ENCODE measurements at regions not wholly inside any gene's neighbourhood (a gene's known extent, or its start where the extent isn't known, plus 50 kb on each side); places are given as distances from the start of the nearest gene placed in this dataset.
A peak's percentile ranks its signal among the peaks of the same experiment; 100 is the strongest.

DNA sequence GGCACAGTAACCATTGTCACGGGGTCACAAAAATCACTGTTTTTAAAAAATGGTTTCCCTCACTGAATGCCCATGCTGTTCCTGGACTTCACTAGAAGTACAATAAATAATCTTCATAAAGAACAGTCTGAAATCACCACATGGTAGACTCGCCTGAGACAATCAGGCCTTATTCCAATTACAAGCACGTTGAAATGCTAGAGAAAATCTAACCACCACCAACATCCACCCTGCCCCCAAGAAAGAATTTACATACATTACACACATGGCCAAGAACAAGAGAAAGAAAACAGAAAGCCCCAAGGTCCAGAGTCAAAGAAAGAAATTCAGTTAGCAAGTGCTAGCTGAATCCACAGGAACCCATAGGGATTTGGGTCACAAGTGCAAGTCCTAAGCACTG is 107.0 kb upstream of the ERG start:
- Histone ChIP-seq H3K9ac (ENCODE audit: low read depth, low read length, poor library complexity) (no peak overlapping the region), H3K18ac (ENCODE audit: low read length) (no peak overlapping the region), H3K27ac (replicated peaks; ENCODE audit: low read length) (no peak overlapping the region), H3K27me3 (ENCODE audit: control insufficient read depth in 3 of 3, insufficient read depth in 3 of 3, low read depth in 1 of 3, low read length in 3 of 3) (no peaks in the 10 kb centered on the region), H2BK15ac (ENCODE audit: low read length) (no peak overlapping the region), H4K91ac (ENCODE audit: low read depth, low read length, poor library complexity) (no peak overlapping the region), H3K4ac (ENCODE audit: low read length) (no peak overlapping the region), H2BK5ac (ENCODE audit: low read length) (no peak overlapping the region), H3K4me2 (ENCODE audit: insufficient read depth, low read length, poor library complexity, severe bottlenecking) (no peak overlapping the region), H3K4me1 (ENCODE audit: control insufficient read depth in 2 of 2, insufficient read depth in 1 of 2, low read depth in 1 of 2, low read length in 2 of 2) (no peaks in the 10 kb centered on the region), H2BK12ac (ENCODE audit: low read length) (no peak overlapping the region), H3K79me1 (ENCODE audit: low read depth, low read length) (no peaks in the 10 kb centered on the region), H2BK120ac (ENCODE audit: low read depth, low read length) (no peak overlapping the region), H2AK5ac (ENCODE audit: low read depth, low read length) (no peak overlapping the region), H3K9me3 (replicated peaks in 1 of 2; ENCODE audit: control insufficient read depth in 2 of 2, insufficient read depth in 1 of 2, low read depth in 1 of 2, low read length in 2 of 2) (no peaks in the 10 kb centered on the region), H3K23ac (ENCODE audit: low read depth, low read length, poor library complexity) (no peak overlapping the region), H3K14ac (ENCODE audit: low read length) (no peak overlapping the region), H2AFZ (ENCODE audit: low read length) (peak overlapping the region; percentile 33), H3K36me3 (replicated peaks in 1 of 2; ENCODE audit: control insufficient read depth in 2 of 2, insufficient read depth in 2 of 2, low read length in 2 of 2) (no peaks in the 10 kb centered on the region), H4K8ac (ENCODE audit: low read depth, low read length) (no peak overlapping the region), H3K4me3 (ENCODE audit: low read length in 2 of 2) (no peak overlapping the region)
- no peak for DNase-seq (ENCODE audit: low spot score)
- WGBS, 2 donors (ENCODE audit: extremely low coverage in 2 of 2, insufficient read length in 2 of 2, insufficient replicate concordance in 1 of 2) = no CpG with 5 or more reads among the region's 3 CpGs

DNA sequence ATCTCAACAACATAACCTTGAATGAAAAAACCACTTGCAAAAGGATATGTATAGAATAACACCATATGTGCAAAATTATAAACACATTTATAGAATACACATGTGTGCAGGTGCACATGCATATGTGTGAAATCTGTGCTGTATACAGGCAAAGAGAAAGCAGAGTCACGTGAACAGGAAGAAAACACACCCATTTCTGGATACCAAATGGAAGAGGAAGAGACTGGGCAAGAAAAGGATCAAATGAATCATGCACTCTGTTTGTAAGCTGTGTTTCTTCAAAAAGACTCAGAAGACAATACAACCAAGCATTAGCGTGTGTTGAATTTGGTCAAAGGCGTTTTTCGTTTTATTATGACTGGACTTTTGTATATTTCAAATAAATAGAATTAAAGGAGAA is 111.3 kb upstream of the ERG start:
- H3K4me3 ChIP-seq (ENCODE audit: low read length in 2 of 2) = no peak overlapping the region
- no peaks in the 10 kb centered on the region for H3K9me3 ChIP-seq (replicated peaks in 1 of 2; ENCODE audit: control insufficient read depth in 2 of 2, insufficient read depth in 1 of 2, low read depth in 1 of 2, low read length in 2 of 2)
- no peaks in the 10 kb centered on the region for H3K79me1 ChIP-seq (ENCODE audit: low read depth, low read length)
- no peak overlapping the region for H3K27ac ChIP-seq (replicated peaks; ENCODE audit: low read length)
- no peak overlapping the region for H3K9ac ChIP-seq (ENCODE audit: low read depth, low read length, poor library complexity)
- H3K4ac ChIP-seq (ENCODE audit: low read length) = no peak overlapping the region
- no peaks in the 10 kb centered on the region for H3K36me3 ChIP-seq (replicated peaks in 1 of 2; ENCODE audit: control insufficient read depth in 2 of 2, insufficient read depth in 2 of 2, low read length in 2 of 2)
- no peak overlapping the region for H4K8ac ChIP-seq (ENCODE audit: low read depth, low read length)
- H4K91ac ChIP-seq (ENCODE audit: low read depth, low read length, poor library complexity) = no peak overlapping the region
- no peak overlapping the region for H2BK12ac ChIP-seq (ENCODE audit: low read length)
- H3K4me2 ChIP-seq (ENCODE audit: insufficient read depth, low read length, poor library complexity, severe bottlenecking) = no peak overlapping the region
- no peak overlapping the region for H2AFZ ChIP-seq (ENCODE audit: low read length)
- H2BK15ac ChIP-seq (ENCODE audit: low read length) = no peak overlapping the region
- H3K27me3 ChIP-seq (ENCODE audit: control insufficient read depth in 3 of 3, insufficient read depth in 3 of 3, low read depth in 1 of 3, low read length in 3 of 3) = no peaks in the 10 kb centered on the region
- no peak overlapping the region for H3K14ac ChIP-seq (ENCODE audit: low read length)
- no CpG with 5 or more reads among the region's 4 CpGs for WGBS, 2 donors (ENCODE audit: extremely low coverage in 2 of 2, insufficient read length in 2 of 2, insufficient replicate concordance in 1 of 2)
- no peak overlapping the region for H3K18ac ChIP-seq (ENCODE audit: low read length)
- DNase-seq (ENCODE audit: low spot score) = no peak
- H2AK5ac ChIP-seq (ENCODE audit: low read depth, low read length) = no peak overlapping the region
- H2BK5ac ChIP-seq (ENCODE audit: low read length) = no peak overlapping the region
- H3K23ac ChIP-seq (ENCODE audit: low read depth, low read length, poor library complexity) = no peak overlapping the region
- H2BK120ac ChIP-seq (ENCODE audit: low read depth, low read length) = no peak overlapping the region
- H3K4me1 ChIP-seq (ENCODE audit: control insufficient read depth in 2 of 2, insufficient read depth in 1 of 2, low read depth in 1 of 2, low read length in 2 of 2) = peaks cover 0 to 2% of the 10 kb centered on the region in 2 donors

DNA sequence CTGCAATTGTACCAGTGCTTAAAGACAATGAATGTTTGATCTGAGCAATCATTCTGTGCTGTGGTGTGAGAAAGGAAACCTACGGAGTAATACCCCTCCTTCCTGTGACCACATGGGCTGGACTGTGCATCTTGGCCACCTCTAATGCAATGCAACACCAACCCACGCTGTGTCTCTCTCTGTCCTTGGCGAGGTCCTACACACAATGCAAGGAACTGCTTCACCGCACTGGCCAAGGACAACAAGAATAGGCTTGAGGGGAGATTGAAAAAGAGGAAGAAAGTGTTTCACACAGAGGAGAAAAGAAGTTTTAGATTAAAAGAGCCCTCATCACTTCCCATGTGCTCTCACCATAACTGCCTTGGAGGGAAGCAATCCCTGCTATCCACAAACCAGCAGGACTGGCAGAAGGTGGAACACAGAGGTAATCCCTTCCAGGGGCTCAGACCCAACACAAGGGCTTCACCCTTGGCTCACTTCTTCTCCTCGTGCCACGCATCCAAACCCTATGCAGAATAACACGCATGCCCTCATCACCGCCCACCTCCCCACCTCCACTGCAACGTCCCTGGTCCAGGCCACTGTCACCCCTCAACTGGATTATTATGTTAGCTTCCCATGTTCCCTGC is 112.5 kb upstream of the ERG start:
- Histone ChIP-seq H3K4me2 (ENCODE audit: insufficient read depth, low read length, poor library complexity, severe bottlenecking) (no peak overlapping the region), H3K27me3 (ENCODE audit: control insufficient read depth in 3 of 3, insufficient read depth in 3 of 3, low read depth in 1 of 3, low read length in 3 of 3) (no peaks in the 10 kb centered on the region)

DNA sequence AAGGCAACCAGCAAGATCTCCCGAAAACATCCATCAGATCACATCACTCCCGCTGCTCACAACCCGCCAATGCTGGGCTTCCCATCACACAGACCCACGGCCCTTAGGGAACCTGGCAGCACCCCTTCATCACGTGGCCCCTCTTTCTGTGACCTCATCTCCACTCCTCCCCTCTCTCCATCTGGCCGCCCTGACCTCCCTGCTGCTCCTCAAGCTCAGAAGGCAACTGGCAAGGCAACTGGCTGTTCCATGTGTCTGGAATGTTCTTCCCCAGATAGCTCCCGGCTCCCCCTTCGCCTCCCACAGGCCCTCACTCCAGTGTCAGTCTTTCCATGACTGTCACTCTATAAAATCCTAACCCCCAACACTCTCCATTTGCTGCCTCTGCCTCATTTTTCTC is 113.0 kb upstream of the ERG start:
- H3K4ac ChIP-seq (ENCODE audit: low read length) = no peak overlapping the region
- H3K4me2 ChIP-seq (ENCODE audit: insufficient read depth, low read length, poor library complexity, severe bottlenecking) = no peak overlapping the region
- no peak overlapping the region for H3K27ac ChIP-seq (replicated peaks; ENCODE audit: low read length)
- H3K4me1 ChIP-seq (ENCODE audit: control insufficient read depth in 2 of 2, insufficient read depth in 1 of 2, low read depth in 1 of 2, low read length in 2 of 2) = peaks cover 0 to 2% of the 10 kb centered on the region in 2 donors
- H3K18ac ChIP-seq (ENCODE audit: low read length) = peak overlapping the region; percentile 39
- H2BK15ac ChIP-seq (ENCODE audit: low read length) = no peak overlapping the region
- H2AK5ac ChIP-seq (ENCODE audit: low read depth, low read length) = no peak overlapping the region
- H2BK5ac ChIP-seq (ENCODE audit: low read length) = no peak overlapping the region
- no peaks in the 10 kb centered on the region for H3K36me3 ChIP-seq (replicated peaks in 1 of 2; ENCODE audit: control insufficient read depth in 2 of 2, insufficient read depth in 2 of 2, low read length in 2 of 2)
- no peak for DNase-seq (ENCODE audit: low spot score)
- H3K9ac ChIP-seq (ENCODE audit: low read depth, low read length, poor library complexity) = no peak overlapping the region
- H3K27me3 ChIP-seq (ENCODE audit: control insufficient read depth in 3 of 3, insufficient read depth in 3 of 3, low read depth in 1 of 3, low read length in 3 of 3) = no peaks in the 10 kb centered on the region
- H3K79me1 ChIP-seq (ENCODE audit: low read depth, low read length) = no peaks in the 10 kb centered on the region
- H4K91ac ChIP-seq (ENCODE audit: low read depth, low read length, poor library complexity) = no peak overlapping the region
- WGBS, 2 donors (ENCODE audit: extremely low coverage in 2 of 2, insufficient read length in 2 of 2, insufficient replicate concordance in 1 of 2) = no CpG with 5 or more reads among the region's 8 CpGs
- no peak overlapping the region for H3K23ac ChIP-seq (ENCODE audit: low read depth, low read length, poor library complexity)
- H3K4me3 ChIP-seq (ENCODE audit: low read length in 2 of 2) = no peak overlapping the region
- no peak overlapping the region for H2AFZ ChIP-seq (ENCODE audit: low read length)
- H3K14ac ChIP-seq (ENCODE audit: low read length) = no peak overlapping the region
- no peaks in the 10 kb centered on the region for H3K9me3 ChIP-seq (replicated peaks in 1 of 2; ENCODE audit: control insufficient read depth in 2 of 2, insufficient read depth in 1 of 2, low read depth in 1 of 2, low read length in 2 of 2)
- no peak overlapping the region for H2BK120ac ChIP-seq (ENCODE audit: low read depth, low read length)
- no peak overlapping the region for H4K8ac ChIP-seq (ENCODE audit: low read depth, low read length)
- H2BK12ac ChIP-seq (ENCODE audit: low read length) = no peak overlapping the region

More for the DNA sequence above, 112.5 kb upstream of the ERG start:
- Histone ChIP-seq H3K18ac (ENCODE audit: low read length) (no peak overlapping the region), H3K4ac (ENCODE audit: low read length) (no peak overlapping the region), H3K4me3 (ENCODE audit: low read length in 2 of 2) (no peak overlapping the region), H2BK15ac (ENCODE audit: low read length) (no peak overlapping the region), H2BK12ac (ENCODE audit: low read length) (no peak overlapping the region), H3K4me1 (ENCODE audit: control insufficient read depth in 2 of 2, insufficient read depth in 1 of 2, low read depth in 1 of 2, low read length in 2 of 2) (peaks cover 0 to 2% of the 10 kb centered on the region in 2 donors), H3K27ac (replicated peaks; ENCODE audit: low read length) (no peak overlapping the region), H4K8ac (ENCODE audit: low read depth, low read length) (no peak overlapping the region), H3K79me1 (ENCODE audit: low read depth, low read length) (no peaks in the 10 kb centered on the region), H4K91ac (ENCODE audit: low read depth, low read length, poor library complexity) (no peak overlapping the region), H2AK5ac (ENCODE audit: low read depth, low read length) (no peak overlapping the region), H3K9me3 (replicated peaks in 1 of 2; ENCODE audit: control insufficient read depth in 2 of 2, insufficient read depth in 1 of 2, low read depth in 1 of 2, low read length in 2 of 2) (no peaks in the 10 kb centered on the region), H2BK5ac (ENCODE audit: low read length) (no peak overlapping the region), H3K36me3 (replicated peaks in 1 of 2; ENCODE audit: control insufficient read depth in 2 of 2, insufficient read depth in 2 of 2, low read length in 2 of 2) (no peaks in the 10 kb centered on the region), H2AFZ (ENCODE audit: low read length) (no peak overlapping the region), H3K23ac (ENCODE audit: low read depth, low read length, poor library complexity) (no peak overlapping the region), H3K14ac (ENCODE audit: low read length) (no peak overlapping the region), H3K9ac (ENCODE audit: low read depth, low read length, poor library complexity) (no peak overlapping the region), H2BK120ac (ENCODE audit: low read depth, low read length) (no peak overlapping the region)
- DNase-seq (ENCODE audit: low spot score) = no peak
- no CpG with 5 or more reads among the region's 9 CpGs for WGBS, 2 donors (ENCODE audit: extremely low coverage in 2 of 2, insufficient read length in 2 of 2, insufficient replicate concordance in 1 of 2)

All from neuronal stem cell (in vitro differentiated cells).